A549 (cell line): ENCODE measurements at regions not wholly inside any gene's neighbourhood (a gene's known extent, or its start where the extent isn't known, plus 50 kb on each side); places are given as distances from the start of the nearest gene placed in this dataset.
A peak's percentile ranks its signal among the peaks of the same experiment; 100 is the strongest.

Experiments used
- CBX2 ChIP-seq: fragments of 200-600 bp; sonication (generic); IDR thresholded peaks from 2 replicates; pipeline ENCODE4 v1.6.1; 2016; ENCODE audit warnings: low read depth, mild to moderate bottlenecking, borderline replicate concordance
- CEBPB ChIP-seq, 2 experiments: fragments of >200 bp in 1 of 2; sonication (Bioruptor Twin) in 1 of 2; formaldehyde crosslinking in 1 of 2; IDR thresholded peaks; 2 replicates each; pipeline ENCODE4 v1.6.1; 2012 to 2016
- CTCF ChIP-seq: fragments of >200 bp; sonication (Bioruptor Twin); formaldehyde crosslinking; IDR thresholded peaks from 3 replicates; pipeline ENCODE4 v1.5.1; 2016
- EP300 ChIP-seq, 2 experiments: fragments of >200 bp; sonication (Bioruptor Twin); formaldehyde crosslinking; IDR thresholded peaks; 2 replicates in 1 of 2; 3 replicates in 1 of 2; pipeline ENCODE4 v1.6.1; 2016 to 2017
- GATA3 ChIP-seq: IDR thresholded peaks from 2 replicates; pipeline ENCODE4 v1.6.1; 2012; ENCODE audit warnings: borderline replicate concordance
- MAZ ChIP-seq: fragments of 150-350 bp; IDR thresholded peaks from 2 replicates; pipeline ENCODE4 v1.6.1; 2014; ENCODE audit warnings: antibody characterized with exemption, low read depth, low read length, borderline replicate concordance
- POLR2A ChIP-seq: IDR thresholded peaks from 2 replicates; pipeline ENCODE4 v1.6.1; 2012; ENCODE audit warnings: mild to moderate bottlenecking, low read length
- RARB ChIP-seq: fragments of 250-450 bp; sonication (Bioruptor Pico); IDR thresholded peaks from 2 replicates; pipeline ENCODE4 v1.8.0; 2021; ENCODE audit warnings: mild to moderate bottlenecking, moderate library complexity
- RFX5 ChIP-seq: fragments of 450-650 bp; IDR thresholded peaks from 2 replicates; pipeline ENCODE4 v1.7.1; 2014; ENCODE audit warnings: antibody characterized with exemption, mild to moderate bottlenecking, moderate library complexity
- ZFP36 ChIP-seq: fragments of 450-650 bp; IDR thresholded peaks from 2 replicates; pipeline ENCODE4 v1.6.1; 2014; ENCODE audit warnings: borderline replicate concordance; ENCODE audit not compliant: partially characterized antibody
- TF ChIP-seq, protein P1 (sequence below): IDR thresholded peaks from 2 replicates; pipeline ENCODE4 v1.6.1; 2012

- TF ChIP-seq EP300 (IDR thresholded peaks at IDR 0.05) (peak; percentile 59 to 71; a peak in 3 of 5 replicates), MAZ (no peak), POLR2A (no peak), RFX5 (no peak), CTCF (no peak), GATA3 (peak; percentile 92), ZFP36 (no peak), CEBPB (IDR thresholded peaks at IDR 0.05) (peak; percentile 65 to 87), RARB (no peak), CBX2 (no peak)
- TF ChIP-seq, protein P1, sequence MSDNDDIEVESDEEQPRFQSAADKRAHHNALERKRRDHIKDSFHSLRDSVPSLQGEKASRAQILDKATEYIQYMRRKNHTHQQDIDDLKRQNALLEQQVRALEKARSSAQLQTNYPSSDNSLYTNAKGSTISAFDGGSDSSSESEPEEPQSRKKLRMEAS = no peak; the same call in 1 of the 2 replicates
Observed at GRCh38 chrX:9320940-9321339, 143.9 kb upstream of the TBL1X start.
